Activated naive CD8-positive, alpha-beta T cell treated with anti-CD3 and anti-CD28 coated beads, Interleukin-2, amount 50 U/mL, for 16 hours (primary cell): ENCODE measurements at regions not wholly inside any gene's neighbourhood (a gene's known extent, or its start where the extent isn't known, plus 50 kb on each side); places are given as distances from the start of the nearest gene placed in this dataset.
"Not testable (repeated sequence)": the region's sequence is repeated elsewhere in the genome, so short reads cannot be mapped to it uniquely, and the experiment has no call there.

ENCODE experiments used
- DNase-seq: peaks from one replicate; pipeline ENCODE4 v3.0.0-alpha.2; 2020; ENCODE audit warnings: low read depth, low spot score

GRCh38 chr2:242104202-242104956 is 234.8 kb downstream of the RTP5 start:
- not testable (repeated sequence) for DNase-seq

- not testable (repeated sequence) for DNase-seq
These were observed 237.5 kb downstream of the RTP5 start for GRCh38 chr2:242107065-242107464.

- not testable (repeated sequence) for DNase-seq
These were observed 239.4 kb downstream of the RTP5 start for GRCh38 chr2:242108797-242109500.

- not testable (repeated sequence) for DNase-seq
These were observed 240.3 kb downstream of the RTP5 start for GRCh38 chr2:242109819-242110218.

- DNase-seq = not testable (repeated sequence)
These were observed 242.4 kb downstream of the RTP5 start for GRCh38 chr2:242111954-242112353.

- DNase-seq = not testable (repeated sequence)
These were observed 244.0 kb downstream of the RTP5 start for GRCh38 chr2:242113492-242113891.

- not testable (repeated sequence) for DNase-seq
These were observed 247.1 kb downstream of the RTP5 start for GRCh38 chr2:242116676-242117075.

GRCh38 chr2:242117305-242117704 is 247.8 kb downstream of the RTP5 start:
- DNase-seq = not testable (repeated sequence)

GRCh38 chr2:242119682-242120081 is 250.2 kb downstream of the RTP5 start:
- DNase-seq = not testable (repeated sequence)

- DNase-seq = not testable (repeated sequence)
These were observed 261.2 kb downstream of the RTP5 start for GRCh38 chr2:242130682-242131081.

- DNase-seq = not testable (repeated sequence)
These were observed 290.4 kb downstream of the RTP5 start for GRCh38 chr2:242159921-242160320.

- DNase-seq = not testable (repeated sequence)
These were observed 295.6 kb downstream of the RTP5 start for GRCh38 chr2:242165115-242165514.

- not testable (repeated sequence) for DNase-seq
These were observed 301.8 kb downstream of the RTP5 start for GRCh38 chr2:242171290-242171689.
